ENCODE measurements at regions not wholly inside any gene's neighbourhood (a gene's known extent, or its start where the extent isn't known, plus 50 kb on each side); places are given as distances from the start of the nearest gene placed in this dataset.

DNA sequence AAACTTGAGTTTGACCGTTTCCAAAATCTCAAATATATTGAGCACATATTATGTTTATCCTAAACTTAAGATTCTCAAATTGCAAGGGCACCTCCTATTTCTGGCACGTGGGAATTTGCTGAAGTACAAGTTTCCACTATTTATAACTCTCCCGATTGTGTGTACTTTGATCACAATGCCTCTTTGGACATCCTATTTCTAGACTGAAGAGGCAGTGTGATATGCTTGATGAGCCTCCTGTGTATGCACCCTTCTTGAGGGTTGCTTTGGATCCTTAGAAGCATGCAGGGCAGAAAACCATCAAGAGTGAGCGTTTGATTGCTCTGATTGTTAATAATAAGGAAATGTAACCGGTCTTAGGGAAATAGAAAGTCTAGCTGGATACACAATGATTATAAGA, 218.9 kb upstream of the RBM19 start:
- DNase-seq (no peak), ATAC-seq (ENCODE audit: low read depth) (no peak)
- Histone ChIP-seq H3K36me3 (replicated peaks in 1 of 2; ENCODE audit: control extremely low read depth in 1 of 2, control insufficient read depth in 1 of 2, extremely low read depth in 1 of 2, insufficient read depth in 2 of 2, low read length in 1 of 2) (no peaks in the 10 kb centered on the region), H4K20me1 (ENCODE audit: control insufficient read depth, insufficient read depth, low read length, poor library complexity, severe bottlenecking) (no peaks in the 10 kb centered on the region), H3K9ac (ENCODE audit: low read length) (no peak overlapping the region), H3K27ac (ENCODE audit: low read length in 2 of 2) (no peak overlapping the region), H3K79me2 (ENCODE audit: control insufficient read depth, insufficient read depth, low read length) (no peaks in the 10 kb centered on the region), H2AFZ (ENCODE audit: insufficient read depth, low read depth, low read length, poor library complexity, severe bottlenecking) (no peak overlapping the region), H3K4me2 (replicated peaks; ENCODE audit: low read depth, low read length, poor library complexity, severe bottlenecking) (no peak overlapping the region), H3K9me3 (ENCODE audit: control extremely low read depth in 1 of 3, control insufficient read depth in 2 of 3, insufficient read depth in 1 of 3, low read length in 2 of 3) (no peaks in the 10 kb centered on the region), H3K4me1 (ENCODE audit: control insufficient read depth in 2 of 2, insufficient read depth in 2 of 2, low read length in 2 of 2) (no peaks in the 10 kb centered on the region), H3K4me3 (ENCODE audit: control extremely low read depth in 1 of 5, extremely low read depth in 1 of 5, insufficient read depth in 1 of 5, low read depth in 2 of 5, low read length in 4 of 5) (no peak overlapping the region), H3K27me3 (replicated peaks in 1 of 4; ENCODE audit: control extremely low read depth in 1 of 4, control insufficient read depth in 3 of 4, insufficient read depth in 4 of 4, low read length in 3 of 4) (peaks cover 0 to 7% (median 0%) of the 10 kb centered on the region in 4 experiments)
- H3K9me3 Mint-ChIP-seq (ENCODE audit: insufficient read depth), result peaks cover 3% of the 10 kb centered on the region
- H3K4me3 Mint-ChIP-seq, result no peak overlapping the region
- no peak for TF ChIP-seq EZH2 (IDR thresholded peaks at IDR 0.05; ENCODE audit: borderline replicate concordance, insufficient read depth, low read depth, low read length, poor library complexity, severe bottlenecking)
- TF ChIP-seq, protein P1, sequence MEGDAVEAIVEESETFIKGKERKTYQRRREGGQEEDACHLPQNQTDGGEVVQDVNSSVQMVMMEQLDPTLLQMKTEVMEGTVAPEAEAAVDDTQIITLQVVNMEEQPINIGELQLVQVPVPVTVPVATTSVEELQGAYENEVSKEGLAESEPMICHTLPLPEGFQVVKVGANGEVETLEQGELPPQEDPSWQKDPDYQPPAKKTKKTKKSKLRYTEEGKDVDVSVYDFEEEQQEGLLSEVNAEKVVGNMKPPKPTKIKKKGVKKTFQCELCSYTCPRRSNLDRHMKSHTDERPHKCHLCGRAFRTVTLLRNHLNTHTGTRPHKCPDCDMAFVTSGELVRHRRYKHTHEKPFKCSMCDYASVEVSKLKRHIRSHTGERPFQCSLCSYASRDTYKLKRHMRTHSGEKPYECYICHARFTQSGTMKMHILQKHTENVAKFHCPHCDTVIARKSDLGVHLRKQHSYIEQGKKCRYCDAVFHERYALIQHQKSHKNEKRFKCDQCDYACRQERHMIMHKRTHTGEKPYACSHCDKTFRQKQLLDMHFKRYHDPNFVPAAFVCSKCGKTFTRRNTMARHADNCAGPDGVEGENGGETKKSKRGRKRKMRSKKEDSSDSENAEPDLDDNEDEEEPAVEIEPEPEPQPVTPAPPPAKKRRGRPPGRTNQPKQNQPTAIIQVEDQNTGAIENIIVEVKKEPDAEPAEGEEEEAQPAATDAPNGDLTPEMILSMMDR (IDR thresholded peaks at IDR 0.05), result no peak
- no peaks in the 10 kb centered on the region for H3K4me1 Mint-ChIP-seq
- H3K27me3 Mint-ChIP-seq, result peaks cover 31% of the 10 kb centered on the region
- intact Hi-C loops (cut with micrococcal nuclease), result no loop called here
- no peak overlapping the region for H3K27ac Mint-ChIP-seq
- POLR2A ChIA-PET, result no interaction called here
- CTCF ChIA-PET, result no interaction called here
- 93% methylated on average over 3 of the region's 5 CpGs for WGBS (ENCODE audit: insufficient coverage)

DNA sequence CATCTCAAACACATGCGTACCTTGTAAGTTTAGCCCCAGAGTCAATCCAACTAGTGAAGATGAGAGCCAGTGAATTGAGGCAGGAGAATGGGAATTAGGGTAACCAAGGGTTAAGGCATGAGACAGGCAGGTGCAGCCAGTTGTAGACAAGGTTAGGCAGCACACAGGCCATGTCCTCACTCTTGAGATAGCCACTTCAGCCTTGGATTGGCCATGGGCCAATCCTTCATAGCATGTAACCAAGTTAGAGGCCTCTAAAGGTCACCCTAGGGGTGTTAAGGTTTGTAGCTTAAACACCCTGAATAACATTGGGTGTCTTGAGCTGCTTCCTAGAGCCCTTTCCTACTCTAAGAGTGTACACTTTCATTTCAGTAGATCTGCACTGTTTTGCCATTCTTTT, 208.2 kb upstream of the RBM19 start:
- no CpG with 5 or more reads among the region's 1 CpG for WGBS (ENCODE audit: insufficient coverage)
- Histone ChIP-seq H3K9me3 (ENCODE audit: control extremely low read depth in 1 of 3, control insufficient read depth in 2 of 3, insufficient read depth in 1 of 3, low read length in 2 of 3) (no peaks in the 10 kb centered on the region), H3K36me3 (replicated peaks in 1 of 2; ENCODE audit: control extremely low read depth in 1 of 2, control insufficient read depth in 1 of 2, extremely low read depth in 1 of 2, insufficient read depth in 2 of 2, low read length in 1 of 2) (no peaks in the 10 kb centered on the region), H2AFZ (ENCODE audit: insufficient read depth, low read depth, low read length, poor library complexity, severe bottlenecking) (no peak overlapping the region), H4K20me1 (ENCODE audit: control insufficient read depth, insufficient read depth, low read length, poor library complexity, severe bottlenecking) (no peaks in the 10 kb centered on the region), H3K4me2 (replicated peaks; ENCODE audit: low read depth, low read length, poor library complexity, severe bottlenecking) (no peak overlapping the region), H3K27ac (ENCODE audit: low read length in 2 of 2) (no peak overlapping the region), H3K4me1 (ENCODE audit: control insufficient read depth in 2 of 2, insufficient read depth in 2 of 2, low read length in 2 of 2) (no peaks in the 10 kb centered on the region), H3K27me3 (replicated peaks in 1 of 4; ENCODE audit: control extremely low read depth in 1 of 4, control insufficient read depth in 3 of 4, insufficient read depth in 4 of 4, low read length in 3 of 4) (no peaks in the 10 kb centered on the region), H3K4me3 (ENCODE audit: control extremely low read depth in 1 of 5, extremely low read depth in 1 of 5, insufficient read depth in 1 of 5, low read depth in 2 of 5, low read length in 4 of 5) (no peak overlapping the region), H3K79me2 (ENCODE audit: control insufficient read depth, insufficient read depth, low read length) (no peaks in the 10 kb centered on the region), H3K9ac (ENCODE audit: low read length) (no peak overlapping the region)
- no peak for DNase-seq
- no peak overlapping the region for H3K4me3 Mint-ChIP-seq
- H3K4me1 Mint-ChIP-seq, result no peaks in the 10 kb centered on the region
- intact Hi-C loops (cut with micrococcal nuclease), result no loop called here
- no peaks in the 10 kb centered on the region for H3K9me3 Mint-ChIP-seq (ENCODE audit: insufficient read depth)
- no peak overlapping the region for H3K27ac Mint-ChIP-seq
- ATAC-seq (ENCODE audit: low read depth), result no peak
- TF ChIP-seq EZH2 (IDR thresholded peaks at IDR 0.05; ENCODE audit: borderline replicate concordance, insufficient read depth, low read depth, low read length, poor library complexity, severe bottlenecking), result no peak
- TF ChIP-seq, protein P1 (IDR thresholded peaks at IDR 0.05), result no peak
- H3K27me3 Mint-ChIP-seq, result no peaks in the 10 kb centered on the region
- CTCF ChIA-PET, result no interaction called here
- POLR2A ChIA-PET, result no interaction called here

Measured in B cell (primary cell).